HepG2 (cell line): ENCODE measurements at regions not wholly inside any gene's neighbourhood (a gene's known extent, or its start where the extent isn't known, plus 50 kb on each side); places are given as distances from the start of the nearest gene placed in this dataset.
A peak's percentile ranks its signal among the peaks of the same experiment; 100 is the strongest.

Source experiments
- NR2F6 ChIP-seq, 2 experiments: IDR thresholded peaks; 2 replicates each; pipeline ENCODE4 v1.6.1; 2016; ENCODE audit warnings: antibody characterized with exemption in 1 of 2, mild to moderate bottlenecking in 1 of 2
- POLR2AphosphoS5 ChIP-seq: IDR thresholded peaks from 2 replicates; pipeline ENCODE4 v1.6.1; 2012; ENCODE audit warnings: low read depth, low read length
- PPARG ChIP-seq: conservative IDR thresholded peaks from 2 replicates; pipeline ENCODE4 v1.6.1; 2016; ENCODE audit warnings: missing biosample characterization, missing genetic modification reagents
- PRPF4 ChIP-seq: fragments of 200-400 bp; formaldehyde crosslinking; IDR thresholded peaks from 2 replicates; pipeline ENCODE4 v1.6.1; 2016; ENCODE audit warnings: low read length, low read depth; ENCODE audit not compliant: poor library complexity, severe bottlenecking
- SNRNP70 ChIP-seq: fragments of 200-400 bp; formaldehyde crosslinking; IDR thresholded peaks from 2 replicates; pipeline ENCODE4 v1.6.1; 2017; ENCODE audit warnings: mild to moderate bottlenecking, low read depth, low read length, moderate library complexity
- SOX13 ChIP-seq, 3 experiments: fragments of 450-650 bp in 1 of 3; sonication (generic) in 1 of 3; formaldehyde crosslinking in 1 of 3; IDR thresholded peaks in 2 of 3; conservative IDR thresholded peaks in 1 of 3; 2 replicates each; pipeline versions ENCODE4 v1.5.0 to v1.6.1; 2016 to 2020; ENCODE audit warnings: antibody characterized with exemption in 1 of 3, mild to moderate bottlenecking in 1 of 3, missing compliant biosample characterization in 1 of 3, missing genetic modification reagents in 1 of 3, moderate library complexity in 1 of 3
- SOX6 ChIP-seq, 2 experiments: fragments of 450-650 bp in 1 of 2; sonication (generic) in 1 of 2; formaldehyde crosslinking in 1 of 2; IDR thresholded peaks; 2 replicates each; pipeline versions ENCODE4 v1.4.0 to v1.6.1; 2017 to 2020; ENCODE audit warnings: antibody characterized with exemption in 1 of 2, mild to moderate bottlenecking in 1 of 2, missing genetic modification reagents in 1 of 2
- TAF1 ChIP-seq: sonication (generic); formaldehyde crosslinking; IDR thresholded peaks from 2 replicates; pipeline ENCODE4 v1.4.0; 2020; ENCODE audit warnings: missing genetic modification reagents
- TEAD3 ChIP-seq: optimal IDR thresholded peaks from 2 replicates; pipeline ENCODE3; 2016; ENCODE audit warnings: borderline replicate concordance
- THAP11 ChIP-seq: IDR thresholded peaks from 2 replicates; pipeline ENCODE4 v1.6.1; 2016; ENCODE audit warnings: missing biosample characterization, missing genetic modification reagents
- ZNF292 ChIP-seq: sonication (generic); formaldehyde crosslinking; IDR thresholded peaks from 2 replicates; pipeline ENCODE4 v1.8.1; 2022; ENCODE audit warnings: mild to moderate bottlenecking, low read depth, missing genetic modification reagents, borderline replicate concordance
- ZNF407 ChIP-seq: sonication (generic); formaldehyde crosslinking; IDR thresholded peaks from one replicate; pipeline ENCODE4 v1.5.1; 2020; ENCODE audit warnings: mild to moderate bottlenecking, missing genetic modification reagents; ENCODE audit errors: not compliant biosample characterization
- ZNF510 ChIP-seq: sonication (generic); formaldehyde crosslinking; IDR thresholded peaks from 2 replicates; pipeline ENCODE4 v1.4.0; 2020; ENCODE audit warnings: low read depth, mild to moderate bottlenecking, missing genetic modification reagents
- ZNF567 ChIP-seq: sonication (generic); formaldehyde crosslinking; IDR thresholded peaks from 2 replicates; pipeline ENCODE4 v1.8.1; 2023; ENCODE audit warnings: mild to moderate bottlenecking, missing genetic modification reagents, borderline replicate concordance

GRCh38 chr4:83189631-83190136, 75.2 kb upstream of the PLAC8 start (continued):
- TF ChIP-seq TAF1 (no peak), ZNF407 (CRISPR knock-in tag) (no peak), SOX13 (IDR thresholded peaks at IDR 0.05) (peak; percentile 68; the same call in 1 of the 2 replicates), SOX13 (CRISPR knock-in tag; conservative IDR thresholded peaks at IDR 0.05 in 1 of 2, IDR thresholded peaks at IDR 0.05 in 1 of 2) (peak in 1 of 2 experiments; percentile 87; a peak in 2 of 4 replicates), SOX6 (IDR thresholded peaks at IDR 0.05) (no peak), SOX6 (CRISPR knock-in tag; IDR thresholded peaks at IDR 0.05) (peak; percentile 92), SNRNP70 (no peak), POLR2AphosphoS5 (no peak), PRPF4 (no peak), ZNF510 (0 out of 2 replicates have a peak, but pooled peaks have one; percentile 61), THAP11 (CRISPR knock-in tag) (no peak), TEAD3 (CRISPR knock-in tag) (peak; percentile 6), NR2F6 (IDR thresholded peaks at IDR 0.05) (no peak), NR2F6 (CRISPR knock-in tag; IDR thresholded peaks at IDR 0.05) (peak; percentile 31; the same call in 1 of the 2 replicates), ZNF292 (CRISPR knock-in tag) (0 out of 2 replicates have a peak, but pooled peaks have one; percentile 17), ZNF567 (CRISPR knock-in tag) (no peak), PPARG (CRISPR knock-in tag) (peak; percentile 84)
